GM21576 (cell line): ENCODE measurements at regions not wholly inside any gene's neighbourhood (a gene's known extent, or its start where the extent isn't known, plus 50 kb on each side); places are given as distances from the start of the nearest gene placed in this dataset.
"Not testable (repeated sequence)": the region's sequence is repeated elsewhere in the genome, so short reads cannot be mapped to it uniquely, and the experiment has no call there.

ENCODE experiments used
- ATAC-seq: cut with Tn5 transposase; IDR thresholded peaks from one replicate; pipeline ENCODE4 v1.9.1; 2021; ENCODE audit warnings: mild to moderate bottlenecking, moderate library complexity; ENCODE audit not compliant: unreplicated experiment

- ATAC-seq: no peak
These were observed 100.3 kb upstream of the SIRPG start for GRCh38 chr20:1757606-1758512.

DNA sequence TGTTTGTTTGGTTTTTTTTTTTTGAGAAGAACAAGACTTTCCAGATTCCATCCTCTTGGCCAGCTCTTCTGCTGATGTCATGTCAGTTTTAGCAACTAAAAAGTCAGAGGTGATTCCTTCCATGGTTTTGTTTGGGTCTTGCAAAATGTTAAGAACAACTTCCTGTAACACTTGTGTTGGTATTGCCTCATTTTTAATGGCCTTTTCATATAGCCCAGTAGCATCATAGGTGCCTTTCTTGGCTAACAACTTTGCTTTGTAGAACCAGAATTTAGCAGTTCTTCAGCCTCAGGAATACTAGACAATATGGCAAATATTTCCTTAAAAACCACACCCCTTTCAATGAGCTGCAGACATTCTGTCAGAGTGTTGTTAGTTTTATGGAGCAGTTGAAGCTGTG lies 99.5 kb upstream of the SIRPG start:
- ATAC-seq: no peak

- ATAC-seq: no peak
These were observed 97.2 kb upstream of the SIRPG start for GRCh38 chr20:1754749-1755148.

- ATAC-seq: no peak
These were observed 96.7 kb upstream of the SIRPG start for GRCh38 chr20:1754306-1754705.

DNA sequence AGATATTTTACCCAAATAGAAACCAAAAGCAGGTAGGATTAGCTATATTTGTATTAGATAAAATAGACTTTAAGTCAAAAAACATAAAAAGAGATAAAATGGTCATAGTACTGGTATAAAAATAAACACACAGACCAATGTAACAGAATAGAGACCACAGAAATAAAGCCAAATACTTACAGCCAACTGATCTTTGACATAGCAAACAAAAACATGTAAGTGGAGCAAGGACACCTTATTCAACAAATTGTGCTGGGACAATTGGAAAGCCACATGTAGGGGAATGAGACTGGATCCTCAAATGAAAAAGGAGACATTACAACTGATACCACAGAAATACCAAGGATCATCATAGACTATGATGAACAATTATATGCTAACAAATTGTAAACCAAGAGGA lies 94.5 kb upstream of the SIRPG start:
- ATAC-seq: no peak

- no peak for ATAC-seq
These were observed 91.2 kb upstream of the SIRPG start for GRCh38 chr20:1748777-1749176.

DNA sequence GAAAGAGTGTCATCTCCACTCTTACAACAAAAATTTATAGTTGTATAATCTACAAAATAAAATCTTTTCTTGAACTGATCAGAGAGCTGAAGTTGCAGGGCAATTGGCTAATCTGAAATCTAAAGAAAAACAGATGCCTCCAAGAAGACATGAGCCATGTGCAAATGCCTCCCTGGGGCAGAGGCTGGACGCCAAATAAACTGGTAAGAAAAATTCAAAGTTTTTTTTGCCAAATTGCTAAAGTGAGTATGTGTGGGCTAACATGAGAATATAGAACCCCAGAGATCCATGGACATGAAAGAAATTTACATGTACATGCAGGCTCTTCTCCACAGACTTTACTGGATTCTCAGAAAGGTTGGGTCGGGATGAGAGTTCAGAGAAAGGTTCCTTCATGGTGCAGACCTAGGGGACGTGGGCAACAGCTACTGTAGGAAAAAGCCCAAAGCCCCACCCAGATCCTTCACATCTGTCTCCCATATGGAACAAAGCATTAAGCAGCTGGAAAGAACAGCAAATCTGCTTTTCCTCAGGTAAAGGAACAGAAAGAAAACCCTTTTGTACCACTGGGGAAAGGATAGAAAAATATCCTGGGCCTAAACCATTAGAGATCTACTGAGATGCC lies 90.5 kb upstream of the SIRPG start:
- ATAC-seq: no peak

DNA sequence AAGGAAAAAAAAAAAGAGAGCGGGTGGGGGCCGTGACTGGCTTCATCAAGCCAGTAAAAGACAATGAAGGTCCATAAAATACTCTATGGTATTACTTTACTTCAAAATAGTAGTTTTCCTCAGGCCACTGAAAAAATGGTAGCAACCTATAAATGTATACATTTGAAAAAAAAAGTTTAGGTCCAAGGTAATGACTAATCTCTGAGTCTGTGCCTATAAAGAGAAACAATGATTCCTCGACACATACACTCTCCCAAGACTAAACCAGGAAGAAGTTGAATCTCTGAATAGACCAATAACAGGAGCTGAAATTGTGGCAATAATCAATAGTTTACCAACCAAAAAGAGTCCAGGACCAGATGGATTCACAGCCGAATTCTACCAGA lies 84.5 kb upstream of the SIRPG start:
- ATAC-seq: not testable (repeated sequence)

- no peak for ATAC-seq
These were observed 83.9 kb upstream of the SIRPG start for GRCh38 chr20:1741309-1742048.

GRCh38 chr20:1737134-1737533 lies 79.6 kb upstream of the SIRPG start:
- no peak for ATAC-seq

DNA sequence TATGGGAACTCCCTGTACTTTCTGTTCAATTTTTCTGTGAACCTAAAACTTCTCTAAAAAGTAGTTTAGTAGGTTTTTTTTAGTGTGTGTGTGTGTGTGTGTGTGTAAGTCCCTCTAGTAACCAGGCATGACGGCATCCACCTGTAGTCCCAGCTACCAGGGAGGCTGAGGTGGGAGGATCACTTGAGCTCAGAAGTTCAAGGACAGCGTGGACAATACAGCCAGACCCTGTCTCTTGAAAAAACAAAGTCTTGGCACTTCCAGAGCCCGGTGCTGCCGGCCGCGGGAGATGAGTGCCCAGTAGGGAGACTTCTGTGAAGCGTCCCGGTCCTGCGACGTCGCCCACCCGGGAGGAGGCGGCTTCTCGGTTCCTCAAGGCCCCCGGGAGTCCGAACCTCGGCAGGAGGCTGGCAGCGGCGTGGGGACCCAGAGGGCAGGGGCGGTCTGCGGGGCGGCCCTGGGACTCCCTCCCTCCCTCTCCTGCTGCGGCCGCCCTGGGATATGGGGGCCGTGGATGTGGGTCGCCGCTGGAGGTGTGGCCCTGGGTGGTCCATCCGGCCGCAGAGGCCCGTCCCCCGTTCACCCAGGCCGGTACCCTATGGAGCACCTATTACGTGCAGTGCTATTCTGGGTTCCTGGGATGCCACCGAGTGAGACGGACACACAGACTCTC lies 78.0 kb upstream of the SIRPG start:
- no peak for ATAC-seq

- no peak for ATAC-seq
These were observed 76.8 kb upstream of the SIRPG start for GRCh38 chr20:1734269-1734858.

GRCh38 chr20:1731828-1732375 lies 74.3 kb upstream of the SIRPG start:
- ATAC-seq: not testable (repeated sequence)

DNA sequence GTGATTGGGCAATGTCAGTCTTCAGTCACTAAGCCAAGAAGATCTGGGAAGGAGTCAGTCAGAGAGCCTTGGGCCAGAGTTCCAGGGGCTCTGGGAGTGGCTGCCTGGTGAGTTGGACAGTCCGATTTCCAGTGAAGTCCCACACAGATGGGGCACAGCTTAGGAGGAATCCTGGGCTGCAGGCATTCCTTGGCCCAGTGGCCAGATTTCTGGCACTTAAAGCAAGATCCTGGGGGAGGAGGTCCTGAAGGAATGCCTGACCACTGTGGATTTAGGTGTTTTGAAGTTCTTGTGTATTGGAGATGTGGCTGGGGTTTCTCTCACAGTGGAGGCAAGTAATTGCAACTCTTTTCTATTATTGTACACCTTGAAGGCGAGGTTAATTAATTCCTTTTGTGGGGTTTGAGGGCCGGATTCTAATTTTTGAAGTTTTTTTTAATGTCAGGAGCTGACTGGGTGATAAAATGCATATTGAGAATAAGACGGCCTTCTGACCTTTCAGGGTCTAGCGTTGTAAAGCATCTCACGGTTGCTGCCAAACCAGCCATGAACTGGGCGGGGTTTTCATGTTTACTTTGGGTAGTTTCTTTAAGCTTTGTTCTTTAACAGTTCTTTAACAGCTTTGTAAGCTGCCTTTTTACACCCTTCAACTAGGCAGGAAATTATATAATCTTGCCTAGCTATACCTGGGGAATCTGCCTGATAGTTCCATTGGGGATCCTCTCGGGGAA lies 73.6 kb upstream of the SIRPG start:
- ATAC-seq: not testable (repeated sequence)

DNA sequence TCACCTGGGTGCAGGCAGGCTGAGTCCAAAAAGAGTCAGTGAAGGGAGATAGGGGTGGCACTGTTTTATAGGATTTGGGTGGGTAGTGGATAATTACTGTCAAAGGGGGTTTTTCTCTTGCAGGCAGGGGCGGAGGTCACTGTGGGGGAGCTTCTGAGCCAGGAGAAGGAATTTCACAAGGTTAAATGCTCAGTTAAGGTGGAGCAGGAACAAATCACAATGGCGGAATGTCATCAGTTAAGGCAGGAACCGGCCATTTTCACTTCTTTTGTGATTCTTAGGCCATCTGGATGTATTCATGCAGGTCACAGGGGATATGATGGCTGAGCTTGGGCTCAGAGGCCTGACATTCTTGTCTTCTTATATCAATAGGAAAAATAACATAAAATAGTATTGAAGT lies 69.7 kb upstream of the SIRPG start:
- ATAC-seq: not testable (repeated sequence)

- ATAC-seq: no peak
These were observed 67.3 kb upstream of the SIRPG start for GRCh38 chr20:1724901-1725300.

DNA sequence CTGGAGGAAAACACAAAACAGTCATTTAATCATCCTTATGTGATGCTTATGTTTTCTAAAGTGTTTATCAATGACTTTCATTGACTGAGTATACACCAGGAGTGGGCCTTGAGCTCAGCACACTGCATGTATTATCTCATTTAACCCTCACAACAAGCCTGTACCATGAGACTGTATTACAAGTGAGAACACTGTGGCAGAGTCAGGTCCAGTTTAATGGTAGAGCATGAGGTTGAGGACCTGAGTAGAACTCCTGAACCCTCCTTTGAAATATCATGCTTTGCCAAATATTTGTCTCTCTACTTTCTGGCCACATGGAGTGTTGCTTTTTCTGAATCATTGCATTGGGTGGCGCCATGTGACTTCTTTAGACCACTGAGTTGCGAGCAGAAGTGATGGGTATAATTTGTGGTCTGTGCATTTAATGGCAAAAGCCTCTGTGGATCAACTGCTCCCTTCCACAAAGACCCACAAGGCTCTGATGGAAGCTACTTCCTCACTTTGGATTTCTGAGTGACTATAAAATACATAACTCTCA lies 65.0 kb upstream of the SIRPG start:
- no peak for ATAC-seq

DNA sequence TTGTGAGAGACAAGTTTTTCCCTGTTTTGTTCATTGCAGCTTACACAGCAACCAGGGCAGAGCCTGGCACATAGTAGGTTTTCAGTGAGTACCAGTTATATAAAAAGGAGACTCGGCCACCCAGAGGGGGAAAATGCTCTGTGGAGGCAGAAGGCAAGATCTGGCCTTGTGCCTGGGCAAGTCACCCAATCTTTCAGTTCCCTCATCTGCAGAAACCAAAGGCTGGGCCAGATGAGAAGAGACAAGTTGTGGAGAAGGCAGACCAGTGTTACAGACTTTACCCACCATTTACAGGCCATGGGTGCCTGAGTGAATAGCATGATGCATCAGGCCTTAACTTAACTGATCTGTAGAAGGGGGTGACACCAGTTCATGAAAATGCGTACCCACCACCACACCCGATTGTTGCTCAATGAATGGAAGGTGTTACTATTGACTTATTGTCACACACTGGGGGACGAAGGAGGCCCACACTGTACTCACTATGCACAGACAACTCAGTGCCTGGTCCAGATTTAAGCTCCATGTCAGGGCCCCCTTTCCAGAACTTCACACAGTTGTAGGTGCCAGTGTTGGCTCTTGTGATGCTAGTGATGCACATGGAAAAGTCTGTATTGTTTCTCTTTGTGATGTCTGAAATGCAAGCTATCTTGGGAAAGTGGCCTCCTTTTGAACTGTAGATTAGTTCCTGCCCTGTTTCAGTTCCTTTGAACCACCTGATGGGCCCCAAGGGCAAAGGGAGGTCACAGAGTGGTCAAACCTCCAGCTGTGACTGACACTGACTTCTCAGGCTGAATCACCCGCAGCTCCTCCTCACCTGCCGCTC lies 64.3 kb upstream of the SIRPG start:
- no peak for ATAC-seq
